ENCODE measurements at regions not wholly inside any gene's neighbourhood (a gene's known extent, or its start where the extent isn't known, plus 50 kb on each side); places are given as distances from the start of the nearest gene placed in this dataset.

DNA sequence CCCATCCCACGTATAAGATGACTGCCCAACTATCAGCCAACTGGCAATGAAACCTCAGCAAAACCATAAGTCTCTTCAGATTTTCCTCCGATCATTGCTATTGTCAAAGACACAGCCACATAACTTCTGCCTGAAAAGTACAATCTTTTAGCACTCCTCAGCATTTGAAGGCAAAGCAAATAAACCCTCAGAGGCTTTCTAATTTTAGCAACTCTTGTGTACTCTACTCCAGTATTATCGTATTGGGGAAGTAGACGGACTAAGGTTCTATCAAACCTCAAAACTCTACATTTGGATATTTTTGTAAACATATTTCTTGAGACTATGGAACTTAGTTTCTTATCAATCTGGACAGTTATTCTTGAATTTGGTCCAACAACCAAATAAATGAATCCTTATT, 1206.2 kb upstream of the NCAM2 start:
- no peak for DNase-seq
- Mint-ChIP-seq H3K36me3 (ENCODE audit: low read depth) (no peaks in the 10 kb centered on the region), H3K9me3 (no peaks in the 10 kb centered on the region), H3K4me1 (no peaks in the 10 kb centered on the region), H3K4me3 (no peak overlapping the region), H3K27me3 (ENCODE audit: insufficient read depth) (no peaks in the 10 kb centered on the region), H3K27ac (no peak overlapping the region)
- H3K27ac ChIP-seq (ENCODE audit: low read depth, low read length), result no peak overlapping the region
- 82 to 96% methylated on average over 2 to 4 of the region's 4 CpGs for WGBS, 2 experiments (ENCODE audit: insufficient coverage in 1 of 2, insufficient read length in 1 of 2)
- TF ChIP-seq, protein P1, sequence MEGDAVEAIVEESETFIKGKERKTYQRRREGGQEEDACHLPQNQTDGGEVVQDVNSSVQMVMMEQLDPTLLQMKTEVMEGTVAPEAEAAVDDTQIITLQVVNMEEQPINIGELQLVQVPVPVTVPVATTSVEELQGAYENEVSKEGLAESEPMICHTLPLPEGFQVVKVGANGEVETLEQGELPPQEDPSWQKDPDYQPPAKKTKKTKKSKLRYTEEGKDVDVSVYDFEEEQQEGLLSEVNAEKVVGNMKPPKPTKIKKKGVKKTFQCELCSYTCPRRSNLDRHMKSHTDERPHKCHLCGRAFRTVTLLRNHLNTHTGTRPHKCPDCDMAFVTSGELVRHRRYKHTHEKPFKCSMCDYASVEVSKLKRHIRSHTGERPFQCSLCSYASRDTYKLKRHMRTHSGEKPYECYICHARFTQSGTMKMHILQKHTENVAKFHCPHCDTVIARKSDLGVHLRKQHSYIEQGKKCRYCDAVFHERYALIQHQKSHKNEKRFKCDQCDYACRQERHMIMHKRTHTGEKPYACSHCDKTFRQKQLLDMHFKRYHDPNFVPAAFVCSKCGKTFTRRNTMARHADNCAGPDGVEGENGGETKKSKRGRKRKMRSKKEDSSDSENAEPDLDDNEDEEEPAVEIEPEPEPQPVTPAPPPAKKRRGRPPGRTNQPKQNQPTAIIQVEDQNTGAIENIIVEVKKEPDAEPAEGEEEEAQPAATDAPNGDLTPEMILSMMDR (conservative IDR thresholded peaks at IDR 0.05), result no peak
- H3K4me1 ChIP-seq (ENCODE audit: control insufficient read depth, insufficient read depth, low read length), result no peaks in the 10 kb centered on the region
- no peak overlapping the region for H3K4me3 ChIP-seq (ENCODE audit: low read length)
- no peaks in the 10 kb centered on the region for H3K36me3 ChIP-seq (ENCODE audit: control insufficient read depth, insufficient read depth, low read length)
- no peaks in the 10 kb centered on the region for H3K27me3 ChIP-seq (ENCODE audit: control insufficient read depth, insufficient read depth, low read length, poor library complexity, severe bottlenecking)
- H3K9me3 ChIP-seq (ENCODE audit: control insufficient read depth, low read length), result no peaks in the 10 kb centered on the region
- H3K9ac ChIP-seq (ENCODE audit: extremely low read depth, low read length, poor library complexity, severe bottlenecking), result no peak overlapping the region

DNA sequence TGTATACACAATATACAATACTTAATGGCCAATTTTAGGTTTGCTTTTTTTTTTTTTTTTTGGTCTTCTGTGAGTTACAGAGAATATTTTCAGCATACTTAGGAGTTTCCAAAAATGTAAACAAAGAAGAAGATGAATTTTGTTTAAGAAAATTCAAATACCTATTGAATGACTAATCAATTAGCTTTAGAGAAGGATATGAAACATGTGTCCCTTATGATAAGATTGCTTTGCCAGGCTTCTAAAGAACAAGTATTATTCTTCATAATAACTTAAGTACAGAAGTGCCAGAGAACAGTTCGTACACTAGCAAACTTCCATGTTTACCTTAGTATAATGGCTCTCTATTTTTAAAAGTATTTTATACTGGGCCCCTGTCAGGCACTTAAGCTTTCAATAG, 1191.0 kb upstream of the NCAM2 start:
- no peak overlapping the region for H3K27ac Mint-ChIP-seq

DNA sequence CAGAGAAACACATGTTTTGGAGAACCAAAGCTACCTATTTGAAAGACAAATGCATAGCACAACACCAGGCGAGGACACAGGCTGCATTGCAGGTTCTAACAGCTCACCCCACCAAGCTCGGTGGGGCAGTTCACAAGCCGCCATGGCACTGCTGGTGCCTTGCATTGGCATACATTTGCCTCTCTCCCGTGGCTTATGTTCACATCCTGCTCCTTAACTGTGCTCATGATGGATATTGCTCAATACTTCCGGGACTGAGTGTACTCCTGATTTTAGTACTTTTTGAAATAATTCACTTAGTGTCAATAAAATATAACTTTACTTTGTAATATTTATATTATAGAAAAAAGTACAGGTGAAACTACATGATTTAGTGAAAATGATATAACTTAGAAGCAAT, 1187.4 kb upstream of the NCAM2 start:
- Mint-ChIP-seq H3K36me3 (ENCODE audit: low read depth) (no peaks in the 10 kb centered on the region), H3K4me1 (no peaks in the 10 kb centered on the region), H3K4me3 (no peak overlapping the region), H3K27me3 (ENCODE audit: insufficient read depth) (no peaks in the 10 kb centered on the region), H3K9me3 (no peaks in the 10 kb centered on the region), H3K27ac (no peak overlapping the region)
- Histone ChIP-seq H3K4me3 (ENCODE audit: low read length) (no peak overlapping the region), H3K27ac (ENCODE audit: low read depth, low read length) (no peak overlapping the region), H3K4me1 (ENCODE audit: control insufficient read depth, insufficient read depth, low read length) (no peaks in the 10 kb centered on the region), H3K36me3 (ENCODE audit: control insufficient read depth, insufficient read depth, low read length) (no peaks in the 10 kb centered on the region), H3K27me3 (ENCODE audit: control insufficient read depth, insufficient read depth, low read length, poor library complexity, severe bottlenecking) (no peaks in the 10 kb centered on the region), H3K9ac (ENCODE audit: extremely low read depth, low read length, poor library complexity, severe bottlenecking) (no peak overlapping the region), H3K9me3 (ENCODE audit: control insufficient read depth, low read length) (no peaks in the 10 kb centered on the region)
- no peak for DNase-seq
- TF ChIP-seq, protein P1 (conservative IDR thresholded peaks at IDR 0.05), result no peak
- 57 to 66% methylated on average over 4 to 5 of the region's 5 CpGs for WGBS, 2 experiments (ENCODE audit: insufficient coverage in 1 of 2, insufficient read length in 1 of 2)

More for the DNA sequence above, 1191.0 kb upstream of the NCAM2 start:
- no peak for DNase-seq
- H3K36me3 Mint-ChIP-seq (ENCODE audit: low read depth), result no peaks in the 10 kb centered on the region
- H3K9ac ChIP-seq (ENCODE audit: extremely low read depth, low read length, poor library complexity, severe bottlenecking), result no peak overlapping the region
- no peaks in the 10 kb centered on the region for H3K9me3 Mint-ChIP-seq
- H3K36me3 ChIP-seq (ENCODE audit: control insufficient read depth, insufficient read depth, low read length), result no peaks in the 10 kb centered on the region
- no peaks in the 10 kb centered on the region for H3K27me3 ChIP-seq (ENCODE audit: control insufficient read depth, insufficient read depth, low read length, poor library complexity, severe bottlenecking)
- 100% methylated on average over 1 of the region's 1 CpG; no CpG with 5 or more reads in 1 of the 2 experiments for WGBS, 2 experiments (ENCODE audit: insufficient coverage in 1 of 2, insufficient read length in 1 of 2)
- no peak overlapping the region for H3K4me3 ChIP-seq (ENCODE audit: low read length)
- H3K4me3 Mint-ChIP-seq, result no peak overlapping the region
- TF ChIP-seq, protein P1 (conservative IDR thresholded peaks at IDR 0.05), result no peak
- H3K27me3 Mint-ChIP-seq (ENCODE audit: insufficient read depth), result no peaks in the 10 kb centered on the region
- H3K27ac ChIP-seq (ENCODE audit: low read depth, low read length), result no peak overlapping the region
- no peaks in the 10 kb centered on the region for H3K9me3 ChIP-seq (ENCODE audit: control insufficient read depth, low read length)
- H3K4me1 Mint-ChIP-seq, result no peaks in the 10 kb centered on the region
- H3K4me1 ChIP-seq (ENCODE audit: control insufficient read depth, insufficient read depth, low read length), result no peaks in the 10 kb centered on the region

Data from endodermal cell (in vitro differentiated cells).